ENCODE measurements at regions not wholly inside any gene's neighbourhood (a gene's known extent, or its start where the extent isn't known, plus 50 kb on each side); places are given as distances from the start of the nearest gene placed in this dataset.

- no peak for TF ChIP-seq CTCF (IDR thresholded peaks at IDR 0.05; ENCODE audit: low read length)
- TF ChIP-seq EZH2 (IDR thresholded peaks at IDR 0.05; ENCODE audit: borderline replicate concordance, low read length): no peak
Observed at GRCh38 chr7:106598663-106599342, 62.2 kb downstream of the CCDC71L start.
